ENCODE measurements at regions not wholly inside any gene's neighbourhood (a gene's known extent, or its start where the extent isn't known, plus 50 kb on each side); places are given as distances from the start of the nearest gene placed in this dataset.

DNA sequence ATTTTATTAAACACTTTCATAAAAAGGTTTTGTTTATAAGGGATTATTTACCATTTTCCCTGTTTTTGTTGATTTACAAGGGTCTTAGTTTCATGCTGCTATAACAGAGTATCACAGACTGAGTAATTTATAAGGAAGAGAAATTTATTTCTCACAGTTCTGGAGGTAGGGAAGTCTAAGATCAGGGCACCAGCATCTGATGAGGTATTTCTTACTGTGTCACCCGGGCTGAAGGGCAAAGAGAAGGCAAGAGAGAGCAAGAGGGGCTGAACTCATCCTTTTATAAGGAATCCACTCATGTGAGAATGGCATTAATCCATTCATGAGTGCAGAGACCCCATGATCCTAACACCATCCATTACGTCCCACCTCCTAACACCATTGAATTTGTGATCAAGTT is 160.0 kb upstream of the SLC39A10 start:
- TF ChIP-seq, protein P1, sequence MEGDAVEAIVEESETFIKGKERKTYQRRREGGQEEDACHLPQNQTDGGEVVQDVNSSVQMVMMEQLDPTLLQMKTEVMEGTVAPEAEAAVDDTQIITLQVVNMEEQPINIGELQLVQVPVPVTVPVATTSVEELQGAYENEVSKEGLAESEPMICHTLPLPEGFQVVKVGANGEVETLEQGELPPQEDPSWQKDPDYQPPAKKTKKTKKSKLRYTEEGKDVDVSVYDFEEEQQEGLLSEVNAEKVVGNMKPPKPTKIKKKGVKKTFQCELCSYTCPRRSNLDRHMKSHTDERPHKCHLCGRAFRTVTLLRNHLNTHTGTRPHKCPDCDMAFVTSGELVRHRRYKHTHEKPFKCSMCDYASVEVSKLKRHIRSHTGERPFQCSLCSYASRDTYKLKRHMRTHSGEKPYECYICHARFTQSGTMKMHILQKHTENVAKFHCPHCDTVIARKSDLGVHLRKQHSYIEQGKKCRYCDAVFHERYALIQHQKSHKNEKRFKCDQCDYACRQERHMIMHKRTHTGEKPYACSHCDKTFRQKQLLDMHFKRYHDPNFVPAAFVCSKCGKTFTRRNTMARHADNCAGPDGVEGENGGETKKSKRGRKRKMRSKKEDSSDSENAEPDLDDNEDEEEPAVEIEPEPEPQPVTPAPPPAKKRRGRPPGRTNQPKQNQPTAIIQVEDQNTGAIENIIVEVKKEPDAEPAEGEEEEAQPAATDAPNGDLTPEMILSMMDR (IDR thresholded peaks at IDR 0.05 in 2 of 3, conservative IDR thresholded peaks at IDR 0.05 in 1 of 3; ENCODE audit: borderline replicate concordance in 1 of 3, insufficient read depth in 1 of 3, low read depth in 2 of 3, low read length in 2 of 3): no peak
- no peak for TF ChIP-seq EZH2 (IDR thresholded peaks at IDR 0.05)
- TF ChIP-seq, protein P2, sequence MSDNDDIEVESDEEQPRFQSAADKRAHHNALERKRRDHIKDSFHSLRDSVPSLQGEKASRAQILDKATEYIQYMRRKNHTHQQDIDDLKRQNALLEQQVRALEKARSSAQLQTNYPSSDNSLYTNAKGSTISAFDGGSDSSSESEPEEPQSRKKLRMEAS (IDR thresholded peaks at IDR 0.05): no peak
- no peak for TF ChIP-seq POLR2AphosphoS5 (IDR thresholded peaks at IDR 0.05; ENCODE audit: low read depth, low read length)
- TF ChIP-seq SP1 (IDR thresholded peaks at IDR 0.05; ENCODE audit: low read depth): no peak
- TF ChIP-seq, protein P3, sequence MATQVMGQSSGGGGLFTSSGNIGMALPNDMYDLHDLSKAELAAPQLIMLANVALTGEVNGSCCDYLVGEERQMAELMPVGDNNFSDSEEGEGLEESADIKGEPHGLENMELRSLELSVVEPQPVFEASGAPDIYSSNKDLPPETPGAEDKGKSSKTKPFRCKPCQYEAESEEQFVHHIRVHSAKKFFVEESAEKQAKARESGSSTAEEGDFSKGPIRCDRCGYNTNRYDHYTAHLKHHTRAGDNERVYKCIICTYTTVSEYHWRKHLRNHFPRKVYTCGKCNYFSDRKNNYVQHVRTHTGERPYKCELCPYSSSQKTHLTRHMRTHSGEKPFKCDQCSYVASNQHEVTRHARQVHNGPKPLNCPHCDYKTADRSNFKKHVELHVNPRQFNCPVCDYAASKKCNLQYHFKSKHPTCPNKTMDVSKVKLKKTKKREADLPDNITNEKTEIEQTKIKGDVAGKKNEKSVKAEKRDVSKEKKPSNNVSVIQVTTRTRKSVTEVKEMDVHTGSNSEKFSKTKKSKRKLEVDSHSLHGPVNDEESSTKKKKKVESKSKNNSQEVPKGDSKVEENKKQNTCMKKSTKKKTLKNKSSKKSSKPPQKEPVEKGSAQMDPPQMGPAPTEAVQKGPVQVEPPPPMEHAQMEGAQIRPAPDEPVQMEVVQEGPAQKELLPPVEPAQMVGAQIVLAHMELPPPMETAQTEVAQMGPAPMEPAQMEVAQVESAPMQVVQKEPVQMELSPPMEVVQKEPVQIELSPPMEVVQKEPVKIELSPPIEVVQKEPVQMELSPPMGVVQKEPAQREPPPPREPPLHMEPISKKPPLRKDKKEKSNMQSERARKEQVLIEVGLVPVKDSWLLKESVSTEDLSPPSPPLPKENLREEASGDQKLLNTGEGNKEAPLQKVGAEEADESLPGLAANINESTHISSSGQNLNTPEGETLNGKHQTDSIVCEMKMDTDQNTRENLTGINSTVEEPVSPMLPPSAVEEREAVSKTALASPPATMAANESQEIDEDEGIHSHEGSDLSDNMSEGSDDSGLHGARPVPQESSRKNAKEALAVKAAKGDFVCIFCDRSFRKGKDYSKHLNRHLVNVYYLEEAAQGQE (IDR thresholded peaks at IDR 0.05; ENCODE audit: low read depth): no peak
- TF ChIP-seq SIN3A (IDR thresholded peaks at IDR 0.05; ENCODE audit: low read depth): no peak
- TF ChIP-seq POLR2A (IDR thresholded peaks at IDR 0.05; ENCODE audit: borderline replicate concordance, extremely low read depth, insufficient read depth, insufficient read length): no peak
- TF ChIP-seq, protein P4, sequence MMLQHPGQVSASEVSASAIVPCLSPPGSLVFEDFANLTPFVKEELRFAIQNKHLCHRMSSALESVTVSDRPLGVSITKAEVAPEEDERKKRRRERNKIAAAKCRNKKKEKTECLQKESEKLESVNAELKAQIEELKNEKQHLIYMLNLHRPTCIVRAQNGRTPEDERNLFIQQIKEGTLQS (IDR thresholded peaks at IDR 0.05): no peak
- TF ChIP-seq ZNF274 (IDR thresholded peaks at IDR 0.05; ENCODE audit: low read depth, low read length): no peak
- no peak for TF ChIP-seq RAD21 (IDR thresholded peaks at IDR 0.05; ENCODE audit: low read depth)
- no peak for TF ChIP-seq EZH2phosphoT487 (IDR thresholded peaks at IDR 0.05; ENCODE audit: borderline replicate concordance)
- TF ChIP-seq EGR1 (IDR thresholded peaks at IDR 0.05; ENCODE audit: low read depth): no peak
- no peak for TF ChIP-seq YY1 (IDR thresholded peaks at IDR 0.05; ENCODE audit: extremely low read depth, insufficient replicate concordance, low read depth, low read length)

All from HCT116 (cell line).